Liver (tissue), 8 donors: ENCODE measurements at regions not wholly inside any gene's neighbourhood (a gene's known extent, or its start where the extent isn't known, plus 50 kb on each side); places are given as distances from the start of the nearest gene placed in this dataset.

Experiments
- DNase-seq: peaks from one replicate; pipeline ENCODE4 v3.0.0-alpha.2; 2017; ENCODE audit warnings: low spot score
- H3K27ac ChIP-seq, 2 donors: one replicate each; pipeline ENCODE4 v1.7.0; 2013; ENCODE audit warnings: inconsistent platforms in 2 of 2, low read length in 2 of 2, control low read depth in 1 of 2, low read depth in 1 of 2, mild to moderate bottlenecking in 1 of 2
- H3K27me3 ChIP-seq, 4 donors: one replicate each; pipeline versions ENCODE4 v1.6.1 to v1.7.0; 2013; ENCODE audit warnings: low read length in 3 of 4, inconsistent platforms in 1 of 4, mild to moderate bottlenecking in 1 of 4, moderate library complexity in 1 of 4; ENCODE audit not compliant: control insufficient read depth in 4 of 4, insufficient read depth in 4 of 4
- H3K36me3 ChIP-seq, 4 donors: one replicate each; pipeline versions ENCODE4 v1.6.1 to v1.7.0; 2013; ENCODE audit warnings: low read length in 3 of 4, mild to moderate bottlenecking in 3 of 4, low read depth in 1 of 4, moderate library complexity in 1 of 4; ENCODE audit not compliant: control insufficient read depth in 4 of 4, insufficient read depth in 3 of 4
- H3K4me1 ChIP-seq, 4 donors: one replicate each; pipeline versions ENCODE4 v1.6.1 to v1.7.0; 2013; ENCODE audit warnings: low read length in 3 of 4, mild to moderate bottlenecking in 3 of 4, moderate library complexity in 1 of 4; ENCODE audit not compliant: control insufficient read depth in 4 of 4, insufficient read depth in 4 of 4
- H3K4me3 ChIP-seq, 3 donors: one replicate each; pipeline versions ENCODE4 v1.6.1 to v1.7.0; 2013; ENCODE audit warnings: low read length in 3 of 3, control low read depth in 1 of 3, low read depth in 1 of 3, mild to moderate bottlenecking in 1 of 3
- H3K9ac ChIP-seq, 2 donors: one replicate each; pipeline ENCODE4 v1.7.0; 2013; ENCODE audit warnings: low read length in 2 of 2, mild to moderate bottlenecking in 2 of 2, moderate library complexity in 2 of 2, control low read depth in 1 of 2, low read depth in 1 of 2
- H3K9me3 ChIP-seq, 4 donors: one replicate each; pipeline versions ENCODE4 v1.6.1 to v1.7.0; 2013; ENCODE audit warnings: low read length in 3 of 4; ENCODE audit not compliant: control insufficient read depth in 4 of 4
- CTCF ChIP-seq: fragments of 150-350 bp; IDR thresholded peaks from 2 replicates; pipeline ENCODE4 v1.5.1; 2017; ENCODE audit warnings: improper control_type of control experiment, low read depth, low read length; ENCODE audit not compliant: missing input control
- EGR1 ChIP-seq, 2 donors: IDR thresholded peaks; 2 replicates each; pipeline ENCODE4 v1.6.1; 2016 to 2018; ENCODE audit warnings: antibody characterized with exemption in 2 of 2, low read depth in 2 of 2
- FOXA2 ChIP-seq: IDR thresholded peaks from 2 replicates; pipeline ENCODE4 v1.6.1; 2016; ENCODE audit warnings: antibody characterized with exemption
- GABPA ChIP-seq, 2 donors: IDR thresholded peaks in 1 of 2; conservative IDR thresholded peaks in 1 of 2; 2 replicates each; pipeline ENCODE4 v1.6.1; 2016; ENCODE audit warnings: antibody characterized with exemption in 2 of 2, mild to moderate bottlenecking in 1 of 2, moderate library complexity in 1 of 2
- HNF4G ChIP-seq: IDR thresholded peaks from 2 replicates; pipeline ENCODE4 v1.6.1; 2016; ENCODE audit warnings: antibody characterized with exemption
- JUND ChIP-seq, 2 donors: IDR thresholded peaks; 2 replicates each; pipeline ENCODE4 v1.6.1; 2016; ENCODE audit warnings: antibody characterized with exemption in 2 of 2
- MAX ChIP-seq: IDR thresholded peaks from 2 replicates; pipeline ENCODE4 v1.6.1; 2016; ENCODE audit warnings: antibody characterized with exemption
- NR2F2 ChIP-seq: IDR thresholded peaks from 2 replicates; pipeline ENCODE4 v1.6.1; 2016; ENCODE audit warnings: antibody characterized with exemption
- RAD21 ChIP-seq, 2 donors: IDR thresholded peaks; 2 replicates each; pipeline ENCODE4 v1.6.1; 2016; ENCODE audit warnings: antibody characterized with exemption in 2 of 2, mild to moderate bottlenecking in 2 of 2
- REST ChIP-seq: IDR thresholded peaks from 2 replicates; pipeline ENCODE4 v1.6.1; 2016; ENCODE audit warnings: antibody characterized with exemption, mild to moderate bottlenecking
- RXRA ChIP-seq, 2 donors: IDR thresholded peaks; 2 replicates each; pipeline ENCODE4 v1.6.1; 2017 to 2018; ENCODE audit warnings: antibody characterized with exemption in 2 of 2, mild to moderate bottlenecking in 1 of 2
- SP1 ChIP-seq: IDR thresholded peaks from 2 replicates; pipeline ENCODE4 v1.6.1; 2018; ENCODE audit warnings: antibody characterized with exemption, mild to moderate bottlenecking
- TAF1 ChIP-seq: conservative IDR thresholded peaks from 2 replicates; pipeline ENCODE4 v1.6.1; 2016; ENCODE audit warnings: antibody characterized with exemption, mild to moderate bottlenecking
- YY1 ChIP-seq: IDR thresholded peaks from 2 replicates; pipeline ENCODE4 v1.6.1; 2016; ENCODE audit warnings: antibody characterized with exemption, mild to moderate bottlenecking
- ZBTB33 ChIP-seq: IDR thresholded peaks from 2 replicates; pipeline ENCODE4 v1.6.1; 2016; ENCODE audit warnings: antibody characterized with exemption
- WGBS: extraction: QIAGEN DNeasy Blood & Tissue Kit; methylation state at CpG from one replicate; pipeline ENCODE4 v1.1.7; 2013; 5-methylcytosine and 5-hydroxymethylcytosine counted together
- TF ChIP-seq, protein P1 (sequence below): IDR thresholded peaks from 2 replicates; pipeline ENCODE4 v1.6.1; 2016; ENCODE audit warnings: antibody characterized with exemption
- donor health status: healthy.
- donor health status: healthy.
- donor health status: healthy.
- donor health status: healthy.
- donor health status: healthy.

DNA sequence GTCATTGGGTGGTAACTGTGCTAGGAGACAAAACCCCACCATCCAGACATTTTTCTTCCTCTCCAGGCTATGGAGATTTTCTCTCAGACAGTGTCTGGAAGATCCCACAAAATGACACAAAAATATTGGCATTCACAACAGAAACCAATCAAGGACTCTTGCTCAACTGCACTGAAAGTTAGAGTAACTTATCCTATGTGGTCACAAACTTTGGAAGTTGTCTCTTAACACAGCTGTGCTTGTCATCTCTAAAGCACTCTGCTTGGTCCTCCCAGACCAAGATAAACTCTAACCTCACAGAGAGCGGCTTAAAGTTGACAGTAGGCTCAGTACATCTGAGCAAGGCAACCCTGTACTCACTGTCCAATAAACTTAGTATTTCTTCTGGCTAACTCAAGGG, 74.9 kb downstream of the AKR1C4 start:
- Histone ChIP-seq H3K9me3 (peaks cover 0 to 2% (median 0%) of the 10 kb centered on the region in 4 donors), H3K9ac (no peak overlapping the region), H3K4me1 (no peaks in the 10 kb centered on the region), H3K4me3 (no peak overlapping the region), H3K27ac (no peak overlapping the region), H3K27me3 (no peaks in the 10 kb centered on the region), H3K36me3 (no peaks in the 10 kb centered on the region)
- TF ChIP-seq JUND (IDR thresholded peaks at IDR 0.05) (no peak), SP1 (no peak), NR2F2 (no peak), TAF1 (no peak), ZBTB33 (no peak), HNF4G (no peak), FOXA2 (no peak), YY1 (no peak), MAX (no peak), RAD21 (IDR thresholded peaks at IDR 0.05) (no peak), RXRA (IDR thresholded peaks at IDR 0.05) (no peak), GABPA (IDR thresholded peaks at IDR 0.05 in 1 of 2, conservative IDR thresholded peaks at IDR 0.05 in 1 of 2) (no peak), EGR1 (IDR thresholded peaks at IDR 0.05; ENCODE audit: low read depth in 2 of 2) (no peak), REST (no peak), CTCF (no peak)
- TF ChIP-seq, protein P1, sequence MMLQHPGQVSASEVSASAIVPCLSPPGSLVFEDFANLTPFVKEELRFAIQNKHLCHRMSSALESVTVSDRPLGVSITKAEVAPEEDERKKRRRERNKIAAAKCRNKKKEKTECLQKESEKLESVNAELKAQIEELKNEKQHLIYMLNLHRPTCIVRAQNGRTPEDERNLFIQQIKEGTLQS = no peak
- 91% methylated on average over 1 of the region's 1 CpG for WGBS
- no peak for DNase-seq
